HG03565 (cell line): ENCODE measurements at regions not wholly inside any gene's neighbourhood (a gene's known extent, or its start where the extent isn't known, plus 50 kb on each side); places are given as distances from the start of the nearest gene placed in this dataset.
"Not testable (repeated sequence)": the region's sequence is repeated elsewhere in the genome, so short reads cannot be mapped to it uniquely, and the experiment has no call there.

Source experiments
- ATAC-seq: cut with Tn5 transposase; IDR thresholded peaks from one replicate; pipeline ENCODE4 v1.9.1; 2021; ENCODE audit warnings: mild to moderate bottlenecking, moderate library complexity; ENCODE audit not compliant: unreplicated experiment

- no peak for ATAC-seq
Measured at GRCh38 chr7:148507787-148508186, 82.8 kb upstream of the C7orf33 start.

GRCh38 chr7:148514236-148514635 lies 76.3 kb upstream of the C7orf33 start:
- no peak for ATAC-seq

DNA sequence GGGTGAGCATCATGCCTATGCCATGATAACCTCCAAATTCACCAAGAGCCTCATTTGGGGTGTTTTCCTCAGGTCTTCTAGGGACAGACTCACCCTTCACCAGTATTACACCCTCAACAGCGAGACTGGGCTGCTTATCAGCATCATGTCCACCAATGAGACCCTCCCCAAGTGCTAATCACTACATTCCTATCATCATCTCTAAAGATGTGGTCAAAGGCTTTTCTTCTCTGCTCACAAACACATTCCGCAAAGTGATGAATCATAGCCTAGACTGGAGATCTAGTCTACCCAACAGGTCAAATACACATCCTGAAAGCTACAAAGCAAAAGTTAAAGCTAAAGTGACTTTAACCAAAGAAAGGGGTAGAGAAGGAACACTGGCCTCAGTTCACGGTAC lies 75.3 kb upstream of the C7orf33 start:
- ATAC-seq = no peak

GRCh38 chr7:148515728-148516695 lies 74.6 kb upstream of the C7orf33 start:
- no peak for ATAC-seq

DNA sequence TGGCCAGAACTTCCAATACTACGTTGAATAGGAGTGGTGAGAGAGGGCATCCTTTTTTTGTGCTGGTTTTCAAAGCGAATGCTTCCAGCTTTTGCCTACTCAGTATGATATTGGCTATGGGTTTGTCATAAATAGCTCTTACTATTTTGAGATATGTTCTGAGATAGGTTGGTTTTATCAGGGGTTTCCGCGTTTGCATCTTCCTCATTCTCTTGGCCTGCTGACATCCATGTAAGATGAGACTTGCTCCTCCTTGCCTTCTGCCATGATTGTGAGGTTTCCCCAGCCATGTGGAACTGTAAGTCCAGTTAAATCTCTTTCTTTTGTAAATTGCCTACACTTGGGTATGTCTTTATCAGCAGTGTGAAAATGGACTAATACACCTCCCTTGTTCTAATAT lies 71.2 kb upstream of the C7orf33 start:
- ATAC-seq = not testable (repeated sequence)

GRCh38 chr7:148521271-148521670 lies 69.3 kb upstream of the C7orf33 start:
- ATAC-seq = no peak

DNA sequence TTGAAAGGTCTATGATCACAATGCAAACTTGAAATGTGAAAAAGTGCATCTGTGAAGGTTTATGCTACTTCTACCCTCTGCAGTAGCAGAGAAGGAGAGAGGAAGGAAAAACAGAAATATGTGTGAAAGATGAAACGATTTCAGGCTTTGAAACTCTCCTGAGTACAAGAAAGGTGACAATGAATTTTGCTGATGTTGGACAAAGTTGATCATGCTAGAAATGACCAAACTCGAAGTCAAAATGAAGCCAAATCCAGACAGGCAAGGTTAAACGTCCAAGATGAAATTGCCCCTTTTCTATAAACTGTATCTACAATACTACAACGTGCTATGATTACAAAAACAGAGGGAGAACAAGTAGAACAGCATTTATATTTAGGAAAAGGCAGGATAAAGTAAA lies 67.0 kb upstream of the C7orf33 start:
- no peak for ATAC-seq

DNA sequence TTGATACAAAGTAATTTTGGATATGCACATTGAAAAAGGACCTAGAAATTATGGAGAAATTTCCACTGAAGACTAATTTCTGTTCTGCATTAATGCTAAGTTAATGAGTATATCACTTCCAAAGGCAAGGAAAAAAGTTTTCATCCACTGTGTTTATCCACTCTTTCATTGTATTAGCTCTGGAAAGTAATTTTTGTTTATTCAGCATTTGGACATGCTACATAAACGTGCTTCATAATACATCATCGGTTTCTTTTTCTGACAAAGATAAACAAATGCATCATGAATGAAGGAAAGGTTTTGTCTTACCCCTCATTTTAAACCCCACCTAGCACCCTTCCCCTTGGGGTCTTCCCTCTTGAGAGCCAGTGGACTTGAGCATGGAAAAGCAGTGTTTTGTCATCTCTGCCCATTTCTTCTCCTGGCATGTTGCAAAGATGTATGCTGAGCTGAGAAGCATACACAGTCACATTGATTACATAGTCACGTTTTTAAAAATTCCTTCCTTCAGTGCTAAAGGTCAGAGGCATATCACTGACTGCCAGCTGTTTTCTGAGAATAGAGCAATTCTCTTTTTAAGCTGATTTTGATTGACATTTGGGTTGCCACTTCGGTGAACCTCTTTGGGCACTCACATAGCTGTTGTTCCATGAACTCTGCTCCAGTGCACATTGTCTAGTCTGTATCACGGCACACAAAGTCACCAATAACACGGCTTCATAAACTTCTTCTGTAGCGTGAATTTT lies 65.9 kb upstream of the C7orf33 start:
- no peak for ATAC-seq

DNA sequence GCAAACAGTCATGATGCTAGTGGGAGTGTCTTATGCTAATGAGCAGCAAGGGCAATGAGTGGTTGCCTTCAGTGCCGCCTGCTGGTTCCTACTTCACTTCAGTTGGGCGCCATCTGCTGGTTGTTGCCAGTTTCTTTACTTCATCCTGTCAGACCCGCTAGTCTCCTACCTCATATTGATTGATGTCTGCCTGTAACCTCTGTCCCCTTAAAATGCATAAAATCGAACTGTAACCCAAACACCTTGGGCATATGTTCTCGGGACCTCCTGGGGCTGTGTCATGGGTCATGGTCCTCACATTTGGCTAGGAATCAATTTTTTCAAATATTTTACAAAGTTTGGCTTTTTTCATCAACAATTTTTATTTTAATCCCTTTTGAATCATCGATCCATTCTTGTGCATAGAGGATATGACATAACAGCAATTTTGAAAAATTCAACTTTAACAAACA lies 62.8 kb upstream of the C7orf33 start:
- peak; percentile 95 for ATAC-seq

DNA sequence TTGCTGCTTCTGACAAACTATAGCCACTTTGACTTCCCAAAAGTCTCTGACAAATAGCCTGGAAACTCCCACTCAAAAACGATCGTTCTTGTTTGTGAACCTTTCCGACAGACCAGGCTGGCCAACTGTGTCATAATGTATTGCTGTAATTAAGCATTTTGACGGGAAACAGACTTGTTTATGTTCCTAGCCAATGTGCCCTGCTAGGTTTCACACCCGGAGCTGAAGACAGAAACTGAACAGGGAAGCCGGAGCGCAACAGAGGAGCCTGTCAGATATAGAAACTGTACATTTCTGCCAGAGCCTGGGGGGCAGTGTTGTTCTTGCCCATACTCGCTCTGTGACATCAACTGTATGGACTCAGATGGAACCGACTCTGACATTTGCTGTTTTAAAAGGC lies 55.3 kb upstream of the C7orf33 start:
- ATAC-seq = peak; percentile 60

DNA sequence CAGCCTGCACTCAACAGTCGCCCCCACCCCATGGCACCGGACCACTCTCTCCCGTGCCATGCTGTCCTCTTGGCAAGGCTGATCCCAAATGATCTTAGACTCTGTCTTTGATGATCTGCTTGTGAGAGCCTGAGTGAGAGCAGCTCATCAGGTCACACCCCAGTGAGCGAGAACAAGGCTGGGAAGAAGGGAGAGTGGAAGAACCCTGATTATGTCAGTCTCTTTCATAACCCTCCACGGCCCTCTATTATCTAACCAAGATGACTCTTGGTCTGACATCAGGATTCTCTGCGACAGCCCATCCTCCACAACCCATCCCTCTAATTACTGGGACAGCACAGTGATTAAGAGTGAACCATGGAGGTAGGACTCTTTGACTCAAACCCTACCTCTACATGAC lies 53.1 kb upstream of the C7orf33 start:
- ATAC-seq = peak; percentile 54

GRCh38 chr7:148540041-148540738 lies 50.4 kb upstream of the C7orf33 start:
- no peak for ATAC-seq
